Activated CD8-positive, alpha-beta T cell treated with anti-CD3 and anti-CD28 coated beads, Interleukin-2, amount 10 ng/mL, durations not matched to agents 7 days and 5 days (primary cell): ENCODE measurements at regions not wholly inside any gene's neighbourhood (a gene's known extent, or its start where the extent isn't known, plus 50 kb on each side); places are given as distances from the start of the nearest gene placed in this dataset.
"Not testable (repeated sequence)": the region's sequence is repeated elsewhere in the genome, so short reads cannot be mapped to it uniquely, and the experiment has no call there.

Experiments
- ATAC-seq: fragments of 150-1000 bp; cut with Tn5 transposase; one replicate; pipeline ENCODE4 v1.10.0; 2021; ENCODE audit warnings: moderate library complexity
- CTCF ChIA-PET: fragments of 350-600 bp; sonication (Branson Sonifier 250); formaldehyde crosslinking; loops from one replicate; lab custom pipeline; 2021; ENCODE audit warnings: antibody characterized with exemption; lab: Charles Lee
- POLR2A ChIA-PET: fragments of 350-600 bp; sonication (Branson Sonifier 250); formaldehyde crosslinking; loops from one replicate; lab custom pipeline; 2021; ENCODE audit warnings: antibody characterized with exemption; lab: Charles Lee
- DNase-seq: peaks from one replicate; pipeline ENCODE4 v3.0.0-alpha.2; 2020
- H3K27ac Mint-ChIP-seq: one replicate; pipeline ENCODE4 v1.8.0; 2021; ENCODE audit warnings: mild to moderate bottlenecking, mixed read lengths
- H3K27me3 Mint-ChIP-seq: one replicate; pipeline ENCODE4 v1.8.0; 2021; ENCODE audit warnings: low read depth, mixed read lengths
- H3K36me3 Mint-ChIP-seq: one replicate; pipeline ENCODE4 v1.8.0; 2021; ENCODE audit warnings: low read depth, mixed read lengths
- H3K4me1 Mint-ChIP-seq: one replicate; pipeline ENCODE4 v1.8.0; 2021; ENCODE audit warnings: low read depth, mixed read lengths
- H3K4me3 Mint-ChIP-seq: one replicate; pipeline ENCODE4 v1.8.0; 2021; ENCODE audit warnings: mild to moderate bottlenecking, mixed read lengths
- H3K9me3 Mint-ChIP-seq: one replicate; pipeline ENCODE4 v1.8.0; 2022; ENCODE audit warnings: mixed read lengths; ENCODE audit not compliant: insufficient read depth

GRCh38 chr11:134973801-134974200, 561.8 kb upstream of the B3GAT1 start:
- H3K36me3 Mint-ChIP-seq: no peaks in the 10 kb centered on the region
- CTCF ChIA-PET: no interaction called here
- no peaks in the 10 kb centered on the region for H3K9me3 Mint-ChIP-seq
- H3K27ac Mint-ChIP-seq: no peak overlapping the region
- DNase-seq (no peak), ATAC-seq (no peak)
- POLR2A ChIA-PET: no interaction called here
- no peaks in the 10 kb centered on the region for H3K27me3 Mint-ChIP-seq
- no peaks in the 10 kb centered on the region for H3K4me1 Mint-ChIP-seq
- H3K4me3 Mint-ChIP-seq: no peak overlapping the region

- ChIA-PET CTCF (no interaction called here), POLR2A (no interaction called here)
- Mint-ChIP-seq H3K9me3 (no peaks in the 10 kb centered on the region), H3K4me1 (no peaks in the 10 kb centered on the region), H3K27me3 (no peaks in the 10 kb centered on the region), H3K27ac (no peak overlapping the region), H3K4me3 (no peak overlapping the region), H3K36me3 (no peaks in the 10 kb centered on the region)
- ATAC-seq (no peak), DNase-seq (no peak)
These were observed 559.3 kb upstream of the B3GAT1 start for GRCh38 chr11:134971381-134971780.

GRCh38 chr11:134967746-134968145, 555.7 kb upstream of the B3GAT1 start:
- no peak overlapping the region for H3K4me3 Mint-ChIP-seq
- POLR2A ChIA-PET: no interaction called here

GRCh38 chr11:134961386-134961785, 549.3 kb upstream of the B3GAT1 start:
- DNase-seq, ATAC-seq, POLR2A ChIA-PET, H3K9me3 Mint-ChIP-seq, H3K36me3 Mint-ChIP-seq, CTCF ChIA-PET, H3K27me3 Mint-ChIP-seq, H3K27ac Mint-ChIP-seq, H3K4me3 Mint-ChIP-seq, H3K4me1 Mint-ChIP-seq: not testable (repeated sequence)

More at GRCh38 chr11:134967746-134968145, 555.7 kb upstream of the B3GAT1 start:
- DNase-seq (no peak), ATAC-seq (no peak)
- Mint-ChIP-seq H3K27me3 (no peaks in the 10 kb centered on the region), H3K9me3 (no peaks in the 10 kb centered on the region), H3K27ac (no peak overlapping the region), H3K4me1 (no peaks in the 10 kb centered on the region), H3K36me3 (no peaks in the 10 kb centered on the region)
- CTCF ChIA-PET: no interaction called here

- Mint-ChIP-seq H3K36me3 (no peaks in the 10 kb centered on the region), H3K4me3 (no peak overlapping the region), H3K27me3 (no peaks in the 10 kb centered on the region), H3K9me3 (no peaks in the 10 kb centered on the region), H3K27ac (no peak overlapping the region), H3K4me1 (no peaks in the 10 kb centered on the region)
- DNase-seq (no peak), ATAC-seq (no peak)
- ChIA-PET CTCF (no interaction called here), POLR2A (no interaction called here)
These were observed 546.8 kb upstream of the B3GAT1 start for GRCh38 chr11:134958870-134959269.

- H3K9me3 Mint-ChIP-seq: no peaks in the 10 kb centered on the region
- POLR2A ChIA-PET: no interaction called here
- CTCF ChIA-PET: no interaction called here
- no peak for DNase-seq
- no peaks in the 10 kb centered on the region for H3K36me3 Mint-ChIP-seq
- no peaks in the 10 kb centered on the region for H3K27me3 Mint-ChIP-seq
- no peak overlapping the region for H3K27ac Mint-ChIP-seq
- H3K4me3 Mint-ChIP-seq: no peak overlapping the region
- no peak for ATAC-seq
- no peaks in the 10 kb centered on the region for H3K4me1 Mint-ChIP-seq
These were observed 546.2 kb upstream of the B3GAT1 start for GRCh38 chr11:134958336-134958640.

GRCh38 chr11:134957540-134958335, 545.7 kb upstream of the B3GAT1 start:
- Mint-ChIP-seq H3K27ac (no peak overlapping the region), H3K27me3 (no peaks in the 10 kb centered on the region), H3K9me3 (no peaks in the 10 kb centered on the region), H3K36me3 (no peaks in the 10 kb centered on the region), H3K4me1 (no peaks in the 10 kb centered on the region), H3K4me3 (no peak overlapping the region)
- ATAC-seq: no peak
- POLR2A ChIA-PET: no interaction called here
- no peak for DNase-seq
- CTCF ChIA-PET: no interaction called here

GRCh38 chr11:134956450-134957210, 544.6 kb upstream of the B3GAT1 start:
- ATAC-seq (no peak), DNase-seq (no peak)
- H3K4me1 Mint-ChIP-seq: no peaks in the 10 kb centered on the region
- ChIA-PET POLR2A (no interaction called here), CTCF (no interaction called here)
- no peak overlapping the region for H3K27ac Mint-ChIP-seq
- no peak overlapping the region for H3K4me3 Mint-ChIP-seq
- no peaks in the 10 kb centered on the region for H3K9me3 Mint-ChIP-seq
- H3K27me3 Mint-ChIP-seq: no peaks in the 10 kb centered on the region
- no peaks in the 10 kb centered on the region for H3K36me3 Mint-ChIP-seq

GRCh38 chr11:134955970-134956369, 543.9 kb upstream of the B3GAT1 start:
- H3K9me3 Mint-ChIP-seq, H3K36me3 Mint-ChIP-seq, CTCF ChIA-PET, H3K4me1 Mint-ChIP-seq, H3K4me3 Mint-ChIP-seq, DNase-seq, POLR2A ChIA-PET, ATAC-seq, H3K27me3 Mint-ChIP-seq, H3K27ac Mint-ChIP-seq: not testable (repeated sequence)

GRCh38 chr11:134955281-134955680, 543.2 kb upstream of the B3GAT1 start:
- POLR2A ChIA-PET: no interaction called here
- DNase-seq: no peak

GRCh38 chr11:134954456-134954855, 542.4 kb upstream of the B3GAT1 start:
- ATAC-seq, POLR2A ChIA-PET, H3K4me1 Mint-ChIP-seq, H3K27me3 Mint-ChIP-seq, H3K4me3 Mint-ChIP-seq, H3K9me3 Mint-ChIP-seq, CTCF ChIA-PET, H3K36me3 Mint-ChIP-seq, DNase-seq, H3K27ac Mint-ChIP-seq: not testable (repeated sequence)

More at GRCh38 chr11:134955281-134955680, 543.2 kb upstream of the B3GAT1 start:
- H3K27ac Mint-ChIP-seq: no peak overlapping the region
- H3K36me3 Mint-ChIP-seq: no peaks in the 10 kb centered on the region
- no peak overlapping the region for H3K4me3 Mint-ChIP-seq
- no peaks in the 10 kb centered on the region for H3K4me1 Mint-ChIP-seq
- H3K9me3 Mint-ChIP-seq: no peaks in the 10 kb centered on the region
- CTCF ChIA-PET: no interaction called here
- no peak for ATAC-seq
- no peaks in the 10 kb centered on the region for H3K27me3 Mint-ChIP-seq

GRCh38 chr11:134953417-134953970, 541.5 kb upstream of the B3GAT1 start:
- POLR2A ChIA-PET, H3K36me3 Mint-ChIP-seq, DNase-seq, H3K9me3 Mint-ChIP-seq, ATAC-seq, CTCF ChIA-PET, H3K4me3 Mint-ChIP-seq, H3K4me1 Mint-ChIP-seq, H3K27me3 Mint-ChIP-seq, H3K27ac Mint-ChIP-seq: not testable (repeated sequence)
